Hepatocyte (in vitro differentiated cells): ENCODE measurements at regions not wholly inside any gene's neighbourhood (a gene's known extent, or its start where the extent isn't known, plus 50 kb on each side); places are given as distances from the start of the nearest gene placed in this dataset.

Source experiments
- DNase-seq: peaks from one replicate; pipeline ENCODE4 v3.0.0-alpha.2; 2016; ENCODE audit warnings: low spot score
- H2AFZ ChIP-seq: fragments of 200-600 bp; sonication (generic); 2 replicates; pipeline ENCODE4 v1.6.0; 2016; ENCODE audit warnings: antibody characterized with exemption, mild to moderate bottlenecking
- H3K27ac ChIP-seq: fragments of 200-600 bp; sonication (generic); 2 replicates; pipeline ENCODE4 v1.5.1; 2016; ENCODE audit warnings: mild to moderate bottlenecking
- H3K27me3 ChIP-seq: fragments of 200-600 bp; sonication (generic); 2 replicates; pipeline ENCODE4 v1.6.1; 2016
- H3K36me3 ChIP-seq: fragments of 200-600 bp; sonication (generic); replicated peaks from 2 replicates; pipeline ENCODE4 v1.5.1; 2016; ENCODE audit warnings: low read depth; ENCODE audit not compliant: insufficient read depth
- H3K4me1 ChIP-seq: fragments of 200-600 bp; sonication (generic); 2 replicates; pipeline ENCODE4 v1.5.1; 2016; ENCODE audit warnings: mild to moderate bottlenecking, moderate library complexity; ENCODE audit not compliant: insufficient read depth
- H3K4me2 ChIP-seq: fragments of 200-600 bp; sonication (generic); 2 replicates; pipeline ENCODE4 v1.6.0; 2016
- H3K4me3 ChIP-seq: fragments of 200-600 bp; sonication (generic); 2 replicates; pipeline ENCODE4 v1.5.1; 2016; ENCODE audit warnings: mild to moderate bottlenecking
- H3K79me2 ChIP-seq: fragments of 200-600 bp; sonication (generic); 2 replicates; pipeline ENCODE4 v1.6.0; 2017; ENCODE audit warnings: mild to moderate bottlenecking
- H3K9me2 ChIP-seq: fragments of 200-600 bp; sonication (generic); replicated peaks from 2 replicates; pipeline ENCODE4 v1.6.0; 2017; ENCODE audit warnings: mild to moderate bottlenecking; ENCODE audit not compliant: insufficient read depth
- H3K9me3 ChIP-seq: fragments of 200-600 bp; sonication (generic); 2 replicates; pipeline ENCODE4 v1.5.1; 2016; ENCODE audit warnings: low read depth, mild to moderate bottlenecking
- H4K20me1 ChIP-seq: fragments of 200-600 bp; sonication (generic); 2 replicates; pipeline ENCODE4 v1.6.0; 2016; ENCODE audit warnings: mild to moderate bottlenecking; ENCODE audit not compliant: insufficient read depth, poor library complexity, severe bottlenecking
- EZH2 ChIP-seq: fragments of 200-600 bp; sonication (generic); IDR thresholded peaks from 2 replicates; pipeline ENCODE4 v1.6.1; 2016; ENCODE audit warnings: antibody characterized with exemption, mild to moderate bottlenecking, borderline replicate concordance
- EZH2phosphoT487 ChIP-seq: fragments of 200-600 bp; sonication (generic); IDR thresholded peaks from one replicate; pipeline ENCODE4 v1.6.1; 2018; ENCODE audit warnings: antibody characterized with exemption, mild to moderate bottlenecking, low read depth, moderate library complexity; ENCODE audit not compliant: unreplicated experiment, severe bottlenecking
- WGBS: methylation state at CpG from one replicate; pipeline ENCODE4 v1.1.6; 2016; ENCODE audit warnings: low lambda C conversion rate; ENCODE audit errors: missing lambda C conversion rate; 5-methylcytosine and 5-hydroxymethylcytosine counted together
- TF ChIP-seq, protein P1 (sequence below): fragments of 200-600 bp; sonication (generic); IDR thresholded peaks from 2 replicates; pipeline ENCODE4 v1.5.1; 2016; ENCODE audit warnings: antibody characterized with exemption, mild to moderate bottlenecking; ENCODE audit not compliant: poor library complexity

DNA sequence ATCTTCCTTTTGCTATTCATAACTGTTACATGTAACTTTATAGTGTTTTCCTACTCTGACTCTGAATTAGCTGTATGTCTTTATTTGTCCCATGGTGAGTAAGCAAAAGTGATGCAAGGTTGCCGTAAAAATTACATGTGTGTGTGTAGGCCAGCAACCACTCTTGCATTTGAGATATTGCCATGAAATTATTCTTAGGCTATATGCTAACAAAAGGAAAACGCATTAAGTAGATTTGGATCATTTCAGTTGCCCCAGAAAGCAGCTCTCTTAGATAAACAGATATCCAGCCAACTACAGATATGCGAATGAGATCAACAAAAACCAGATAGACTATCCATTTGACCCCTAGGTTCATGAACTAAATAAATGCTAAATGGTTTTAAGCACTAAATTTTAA lies 73.6 kb downstream of the CYLC2 start:
- Histone ChIP-seq H3K27ac (no peak overlapping the region), H3K4me3 (no peak overlapping the region), H3K4me2 (no peak overlapping the region), H3K4me1 (no peaks in the 10 kb centered on the region), H2AFZ (no peak overlapping the region), H3K27me3 (no peaks in the 10 kb centered on the region), H3K79me2 (no peaks in the 10 kb centered on the region), H3K36me3 (no peaks in the 10 kb centered on the region), H3K9me2 (no peaks in the 10 kb centered on the region), H4K20me1 (no peaks in the 10 kb centered on the region), H3K9me3 (no peaks in the 10 kb centered on the region)
- TF ChIP-seq, protein P1, sequence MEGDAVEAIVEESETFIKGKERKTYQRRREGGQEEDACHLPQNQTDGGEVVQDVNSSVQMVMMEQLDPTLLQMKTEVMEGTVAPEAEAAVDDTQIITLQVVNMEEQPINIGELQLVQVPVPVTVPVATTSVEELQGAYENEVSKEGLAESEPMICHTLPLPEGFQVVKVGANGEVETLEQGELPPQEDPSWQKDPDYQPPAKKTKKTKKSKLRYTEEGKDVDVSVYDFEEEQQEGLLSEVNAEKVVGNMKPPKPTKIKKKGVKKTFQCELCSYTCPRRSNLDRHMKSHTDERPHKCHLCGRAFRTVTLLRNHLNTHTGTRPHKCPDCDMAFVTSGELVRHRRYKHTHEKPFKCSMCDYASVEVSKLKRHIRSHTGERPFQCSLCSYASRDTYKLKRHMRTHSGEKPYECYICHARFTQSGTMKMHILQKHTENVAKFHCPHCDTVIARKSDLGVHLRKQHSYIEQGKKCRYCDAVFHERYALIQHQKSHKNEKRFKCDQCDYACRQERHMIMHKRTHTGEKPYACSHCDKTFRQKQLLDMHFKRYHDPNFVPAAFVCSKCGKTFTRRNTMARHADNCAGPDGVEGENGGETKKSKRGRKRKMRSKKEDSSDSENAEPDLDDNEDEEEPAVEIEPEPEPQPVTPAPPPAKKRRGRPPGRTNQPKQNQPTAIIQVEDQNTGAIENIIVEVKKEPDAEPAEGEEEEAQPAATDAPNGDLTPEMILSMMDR, result no peak
- TF ChIP-seq EZH2phosphoT487 (no peak), EZH2 (no peak)
- no peak for DNase-seq
- 59% methylated on average over 3 of the region's 3 CpGs for WGBS

DNA sequence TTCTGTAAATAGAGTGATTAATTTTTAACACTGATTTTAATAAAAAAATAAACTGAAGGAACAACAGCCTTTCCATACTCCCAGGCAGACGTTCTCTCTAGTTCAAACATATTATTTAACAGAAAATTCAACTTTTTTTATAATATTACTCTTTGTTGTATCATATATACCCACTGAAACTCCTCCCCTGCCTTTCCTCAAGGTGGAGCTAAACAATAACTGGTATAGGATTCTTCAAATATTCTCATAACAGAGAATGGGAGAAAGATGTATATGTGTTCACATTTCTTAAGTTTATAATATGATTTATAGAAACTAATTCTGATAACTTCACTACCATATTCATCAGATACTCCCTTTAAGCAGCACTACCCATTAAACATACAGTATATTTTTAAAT lies 83.4 kb downstream of the CYLC2 start:
- Histone ChIP-seq H3K79me2 (no peaks in the 10 kb centered on the region), H3K4me1 (no peaks in the 10 kb centered on the region), H2AFZ (no peak overlapping the region), H3K27me3 (no peaks in the 10 kb centered on the region), H4K20me1 (no peaks in the 10 kb centered on the region), H3K4me3 (no peak overlapping the region), H3K27ac (no peak overlapping the region), H3K9me2 (no peaks in the 10 kb centered on the region), H3K9me3 (no peaks in the 10 kb centered on the region), H3K36me3 (no peaks in the 10 kb centered on the region), H3K4me2 (no peak overlapping the region)
- DNase-seq, result no peak
- 30% methylated on average over 1 of the region's 1 CpG for WGBS
- TF ChIP-seq EZH2phosphoT487 (no peak), EZH2 (no peak)
- TF ChIP-seq, protein P1, result no peak

DNA sequence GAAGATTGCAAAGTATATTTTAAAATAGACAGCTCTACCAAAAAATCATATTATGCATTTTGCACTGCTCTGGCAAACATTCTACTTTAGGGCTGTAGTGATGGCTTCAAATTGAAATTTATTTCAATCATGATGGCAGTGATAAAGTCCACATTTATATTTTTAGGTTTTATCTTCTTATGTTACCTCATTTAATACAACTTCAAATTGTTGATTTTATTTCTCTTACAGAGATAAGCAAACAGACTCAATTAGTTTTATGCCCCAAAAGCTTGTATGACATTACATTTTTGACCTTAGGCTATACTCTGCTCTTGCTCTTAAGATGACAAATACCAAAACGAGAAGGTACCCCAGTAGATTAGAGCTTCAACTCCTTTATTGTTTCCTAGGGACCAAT lies 87.4 kb downstream of the CYLC2 start:
- Histone ChIP-seq H3K9me3 (no peaks in the 10 kb centered on the region), H3K4me2 (no peak overlapping the region), H3K27ac (no peak overlapping the region), H3K79me2 (no peaks in the 10 kb centered on the region), H4K20me1 (no peaks in the 10 kb centered on the region), H3K36me3 (no peaks in the 10 kb centered on the region), H3K27me3 (no peaks in the 10 kb centered on the region), H3K4me1 (no peaks in the 10 kb centered on the region), H3K4me3 (no peak overlapping the region), H3K9me2 (no peaks in the 10 kb centered on the region), H2AFZ (no peak overlapping the region)
- no peak for DNase-seq
- WGBS, result 45% methylated on average over 1 of the region's 1 CpG
- no peak for TF ChIP-seq EZH2
- TF ChIP-seq, protein P1, result no peak
- no peak for TF ChIP-seq EZH2phosphoT487

DNA sequence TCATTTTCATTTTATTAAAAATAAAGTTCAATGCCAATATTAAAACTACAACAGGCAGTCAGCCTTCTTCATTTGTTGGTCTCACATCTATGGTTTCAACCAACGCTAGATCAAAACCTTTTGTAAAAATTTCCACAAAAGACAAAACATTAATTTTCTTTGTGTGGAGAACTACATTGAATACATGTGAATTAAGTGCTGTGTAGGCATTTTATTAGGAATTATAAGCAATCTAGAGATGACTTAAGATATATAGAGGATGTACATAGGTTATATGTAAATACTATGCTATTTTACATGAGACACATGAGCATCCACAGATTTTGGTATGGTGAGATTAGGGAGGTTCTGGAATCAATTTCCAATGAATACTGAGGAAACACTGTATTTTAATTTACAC lies 94.2 kb downstream of the CYLC2 start:
- Histone ChIP-seq H3K4me3 (no peak overlapping the region), H3K4me2 (no peak overlapping the region), H3K27me3 (no peaks in the 10 kb centered on the region), H3K9me2 (no peaks in the 10 kb centered on the region), H3K4me1 (no peaks in the 10 kb centered on the region), H3K36me3 (no peaks in the 10 kb centered on the region), H3K9me3 (no peaks in the 10 kb centered on the region), H3K27ac (no peak overlapping the region), H2AFZ (no peak overlapping the region), H3K79me2 (no peaks in the 10 kb centered on the region), H4K20me1 (no peaks in the 10 kb centered on the region)
- TF ChIP-seq EZH2phosphoT487 (no peak), EZH2 (no peak)
- TF ChIP-seq, protein P1, result no peak
- 91% methylated on average over 1 of the region's 1 CpG for WGBS
- no peak for DNase-seq
